Stomach (tissue), 8 donors: ENCODE measurements at regions not wholly inside any gene's neighbourhood (a gene's known extent, or its start where the extent isn't known, plus 50 kb on each side); places are given as distances from the start of the nearest gene placed in this dataset.

Experiments used
- DNase-seq, 2 donors: peaks; one replicate each; pipeline versions ENCODE4 v3.0.0 to v3.0.0-alpha.2; 2013 to 2019
- H3K27ac ChIP-seq, 5 donors: fragments of 200-600 bp in 4 of 5; sonication (generic) in 4 of 5; one replicate each; pipeline ENCODE4 v1.5.1; 2013 to 2019; ENCODE audit warnings: mild to moderate bottlenecking in 1 of 5, moderate library complexity in 1 of 5
- H3K27me3 ChIP-seq, 3 donors: fragments of 200-600 bp; sonication (generic); one replicate each; pipeline ENCODE4 v1.5.1; 2017 to 2019; ENCODE audit warnings: mixed run types in 1 of 3
- H3K36me3 ChIP-seq, 4 donors: fragments of 200-600 bp; sonication (generic); 1 replicate in 3 of 4; 2 replicates in 1 of 4; pipeline ENCODE4 v1.5.1; 2016 to 2019
- H3K4me1 ChIP-seq, 4 donors: fragments of 200-600 bp; sonication (generic); one replicate each; pipeline ENCODE4 v1.5.1; 2016 to 2019
- H3K4me3 ChIP-seq, 4 donors: fragments of 200-600 bp; sonication (generic) in 3 of 4; one replicate each; pipeline ENCODE4 v1.5.1; 2016 to 2019; ENCODE audit warnings: mild to moderate bottlenecking in 1 of 4
- H3K9me3 ChIP-seq, 4 donors: fragments of 200-600 bp; sonication (generic); one replicate each; pipeline ENCODE4 v1.5.1; 2016 to 2019
- EP300 ChIP-seq: sonication (generic); formaldehyde crosslinking; IDR thresholded peaks from one replicate; pipeline ENCODE4 v1.6.1; 2017; ENCODE audit warnings: antibody characterized with exemption
- POLR2A ChIP-seq, 4 donors: fragments of 450-650 bp; IDR thresholded peaks; one replicate each; pipeline ENCODE4 v1.6.1; 2016; ENCODE audit warnings: antibody characterized with exemption in 4 of 4, control low read depth in 2 of 4, mild to moderate bottlenecking in 1 of 4, moderate library complexity in 1 of 4
- POLR2AphosphoS5 ChIP-seq, 3 donors: sonication (generic); formaldehyde crosslinking; IDR thresholded peaks; one replicate each; pipeline ENCODE4 v1.6.1; 2016; ENCODE audit warnings: antibody characterized with exemption in 3 of 3
- WGBS, 5 donors: extraction: QIAGEN DNeasy Blood & Tissue Kit in 3 of 5; methylation state at CpG; one replicate each; pipeline versions ENCODE4 v1.1.5 to v1.1.7; 2013 to 2018; 5-methylcytosine and 5-hydroxymethylcytosine counted together
- intact Hi-C: fragments of 100-400 bp; cut with DNase I; formaldehyde crosslinking; loops from one replicate; pipeline ENCODE4 v1.15.1; 2023; ENCODE audit warnings: low total_unique reads
- TF ChIP-seq, protein P1 (sequence below), 7 experiments: fragments of 450-650 bp in 4 of 7; fragments of 200-600 bp in 3 of 7; sonication (generic) in 3 of 7; IDR thresholded peaks; one replicate each; pipeline ENCODE4 v1.5.1; 2016 to 2019; ENCODE audit warnings: antibody characterized with exemption in 7 of 7, control low read depth in 2 of 7, mild to moderate bottlenecking in 1 of 7
- donor health status: healthy with polysubstance abuse.
- donor health status: Bipolar disorder and iron deficiency.
- donor health status: healthy.

DNA sequence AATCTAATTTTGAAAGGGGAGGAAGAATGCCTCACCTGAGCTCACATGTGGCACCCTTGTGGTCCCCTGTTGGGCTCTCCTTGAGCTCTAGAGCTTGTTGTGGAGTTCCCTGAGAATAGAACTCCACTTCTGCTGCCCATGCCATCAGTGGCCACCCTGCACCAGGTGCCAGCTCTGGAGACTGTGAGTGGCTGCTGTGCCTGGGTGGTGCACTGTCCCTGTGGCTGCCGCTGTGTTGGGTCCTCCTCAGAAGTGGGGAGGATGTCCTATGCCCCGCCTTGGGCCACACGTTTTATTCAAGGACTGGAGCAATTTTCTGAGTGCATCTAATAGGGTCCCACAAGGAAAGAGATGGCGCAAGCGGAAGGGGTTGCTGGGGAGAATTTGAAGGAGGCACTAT, 67.9 kb upstream of the MAP3K7 start:
- TF ChIP-seq POLR2AphosphoS5 (IDR thresholded peaks at IDR 0.05) (no peak), POLR2A (IDR thresholded peaks at IDR 0.05) (no peak), EP300 (no peak)
- TF ChIP-seq, protein P1, sequence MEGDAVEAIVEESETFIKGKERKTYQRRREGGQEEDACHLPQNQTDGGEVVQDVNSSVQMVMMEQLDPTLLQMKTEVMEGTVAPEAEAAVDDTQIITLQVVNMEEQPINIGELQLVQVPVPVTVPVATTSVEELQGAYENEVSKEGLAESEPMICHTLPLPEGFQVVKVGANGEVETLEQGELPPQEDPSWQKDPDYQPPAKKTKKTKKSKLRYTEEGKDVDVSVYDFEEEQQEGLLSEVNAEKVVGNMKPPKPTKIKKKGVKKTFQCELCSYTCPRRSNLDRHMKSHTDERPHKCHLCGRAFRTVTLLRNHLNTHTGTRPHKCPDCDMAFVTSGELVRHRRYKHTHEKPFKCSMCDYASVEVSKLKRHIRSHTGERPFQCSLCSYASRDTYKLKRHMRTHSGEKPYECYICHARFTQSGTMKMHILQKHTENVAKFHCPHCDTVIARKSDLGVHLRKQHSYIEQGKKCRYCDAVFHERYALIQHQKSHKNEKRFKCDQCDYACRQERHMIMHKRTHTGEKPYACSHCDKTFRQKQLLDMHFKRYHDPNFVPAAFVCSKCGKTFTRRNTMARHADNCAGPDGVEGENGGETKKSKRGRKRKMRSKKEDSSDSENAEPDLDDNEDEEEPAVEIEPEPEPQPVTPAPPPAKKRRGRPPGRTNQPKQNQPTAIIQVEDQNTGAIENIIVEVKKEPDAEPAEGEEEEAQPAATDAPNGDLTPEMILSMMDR (IDR thresholded peaks at IDR 0.05): no peak
- no peak overlapping the region for H3K4me3 ChIP-seq
- H3K27me3 ChIP-seq: no peaks in the 10 kb centered on the region
- no peaks in the 10 kb centered on the region for H3K36me3 ChIP-seq
- 86 to 92% (median 90%) methylated on average over 5 of the region's 5 CpGs for WGBS, 5 donors
- H3K27ac ChIP-seq: no peak overlapping the region
- intact Hi-C loops: no loop called here
- DNase-seq: no peak
- H3K9me3 ChIP-seq: no peaks in the 10 kb centered on the region
- H3K4me1 ChIP-seq: no peaks in the 10 kb centered on the region

DNA sequence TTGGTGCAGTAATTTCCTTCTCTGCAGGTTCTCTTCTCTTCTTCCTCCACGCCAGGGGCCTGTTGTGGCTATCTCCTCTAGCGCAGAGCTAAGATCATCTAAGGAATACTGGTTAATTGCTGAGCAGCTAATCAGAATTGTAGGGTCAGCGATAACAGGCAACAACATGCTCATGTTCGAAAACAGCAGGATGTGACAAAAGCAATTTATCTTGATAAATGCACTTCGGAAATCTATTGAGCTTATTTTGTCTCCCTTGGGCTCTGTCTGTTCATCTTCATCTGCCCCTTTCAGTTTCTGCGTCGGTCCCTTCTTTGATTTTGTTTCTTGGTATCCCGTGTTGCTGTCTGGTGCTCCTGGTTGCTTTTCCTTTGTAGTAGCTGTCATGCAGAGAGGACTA, 67.3 kb upstream of the MAP3K7 start:
- no peak overlapping the region for H3K27ac ChIP-seq
- TF ChIP-seq EP300: no peak
- TF ChIP-seq POLR2AphosphoS5 (IDR thresholded peaks at IDR 0.05): no peak
- TF ChIP-seq, protein P1 (IDR thresholded peaks at IDR 0.05): no peak
- no peak for TF ChIP-seq POLR2A (IDR thresholded peaks at IDR 0.05)
- intact Hi-C loops: no loop called here
- no peaks in the 10 kb centered on the region for H3K27me3 ChIP-seq
- no peaks in the 10 kb centered on the region for H3K4me1 ChIP-seq
- no peak for DNase-seq
- H3K4me3 ChIP-seq: no peak overlapping the region
- no peaks in the 10 kb centered on the region for H3K9me3 ChIP-seq
- 59 to 68% (median 64%) methylated on average over 8 of the region's 8 CpGs for WGBS, 5 donors
- H3K36me3 ChIP-seq: no peaks in the 10 kb centered on the region

DNA sequence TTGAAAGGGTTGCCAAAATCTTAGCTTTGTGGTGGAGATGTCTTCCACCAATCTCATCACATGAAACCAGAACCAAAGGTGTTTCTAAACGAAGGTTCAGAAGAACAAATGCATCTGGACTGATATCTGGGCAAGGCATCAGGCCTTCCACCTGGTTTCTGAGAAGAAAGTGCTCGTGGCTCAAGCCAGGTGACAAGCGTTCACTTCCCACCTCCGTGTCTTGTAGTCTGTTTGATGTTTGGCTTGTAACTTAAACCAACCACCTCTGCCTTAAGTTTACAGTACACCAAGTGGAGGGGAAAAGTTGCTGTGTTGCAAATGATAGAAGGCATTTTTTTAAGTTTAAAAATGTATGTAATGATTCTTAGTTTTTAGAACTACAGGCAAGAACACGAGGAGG, 66.9 kb upstream of the MAP3K7 start:
- 55 to 62% (median 62%) methylated on average over 5 of the region's 5 CpGs for WGBS, 5 donors
- Histone ChIP-seq H3K4me3 (no peak overlapping the region), H3K9me3 (no peaks in the 10 kb centered on the region), H3K4me1 (no peaks in the 10 kb centered on the region), H3K36me3 (no peaks in the 10 kb centered on the region), H3K27me3 (no peaks in the 10 kb centered on the region), H3K27ac (no peak overlapping the region)
- no peak for DNase-seq
- TF ChIP-seq EP300: no peak
- TF ChIP-seq POLR2A (IDR thresholded peaks at IDR 0.05): no peak
- TF ChIP-seq POLR2AphosphoS5 (IDR thresholded peaks at IDR 0.05): no peak
- TF ChIP-seq, protein P1 (IDR thresholded peaks at IDR 0.05): no peak
- intact Hi-C loops: no loop called here

DNA sequence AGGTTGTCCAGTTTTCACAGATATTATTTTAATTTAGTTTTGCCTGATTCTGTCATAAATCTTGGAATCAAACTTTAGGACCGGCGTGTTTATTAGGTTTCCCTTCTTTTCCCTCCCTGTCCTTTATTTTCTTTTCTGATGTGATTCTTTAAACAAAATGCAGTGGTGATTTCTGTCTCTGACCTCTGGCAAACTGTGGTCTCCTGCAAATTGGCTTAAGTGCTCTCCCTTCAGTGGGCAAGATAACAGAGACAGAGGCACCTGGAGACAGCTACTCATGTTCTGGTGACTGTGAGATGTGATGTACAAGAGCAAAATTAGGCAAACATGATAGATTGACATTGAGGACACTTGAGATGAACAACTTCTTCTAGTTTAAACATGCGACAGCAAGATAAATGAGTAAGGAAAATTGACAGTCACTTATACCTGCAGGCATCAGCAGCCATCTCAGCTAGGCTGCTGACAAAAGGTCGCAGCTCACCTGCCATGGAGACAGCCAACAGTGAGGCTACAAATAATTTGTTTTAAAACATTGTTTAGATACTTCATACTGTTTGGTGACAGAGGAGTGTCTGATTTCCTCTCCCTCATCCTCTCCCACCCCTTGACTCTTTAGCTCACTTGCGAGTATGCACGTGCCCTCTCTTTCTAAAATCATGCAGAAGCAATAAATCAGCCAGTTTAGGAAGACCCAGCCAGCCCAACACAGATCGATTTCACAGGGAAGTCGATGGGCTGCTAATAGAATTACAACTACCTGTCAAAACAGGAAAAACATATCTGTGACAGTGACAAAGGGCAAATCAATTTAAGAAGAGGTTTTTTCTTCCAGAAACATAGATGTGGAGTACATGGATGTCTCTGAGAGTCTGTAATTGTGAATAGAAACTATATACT, 63.4 kb upstream of the MAP3K7 start:
- Histone ChIP-seq H3K9me3 (no peaks in the 10 kb centered on the region), H3K27me3 (no peaks in the 10 kb centered on the region), H3K36me3 (no peaks in the 10 kb centered on the region), H3K4me3 (no peak overlapping the region), H3K4me1 (no peaks in the 10 kb centered on the region), H3K27ac (no peak overlapping the region)
- intact Hi-C loops: no loop called here
- no peak for DNase-seq
- 54 to 67% (median 63%) methylated on average over 8 of the region's 8 CpGs for WGBS, 5 donors
- TF ChIP-seq POLR2A (IDR thresholded peaks at IDR 0.05) (no peak), EP300 (no peak), POLR2AphosphoS5 (IDR thresholded peaks at IDR 0.05) (no peak)
- TF ChIP-seq, protein P1 (IDR thresholded peaks at IDR 0.05): no peak
